SU-DHL-6 (cell line): ENCODE measurements at regions not wholly inside any gene's neighbourhood (a gene's known extent, or its start where the extent isn't known, plus 50 kb on each side); places are given as distances from the start of the nearest gene placed in this dataset.

ENCODE experiments used
- CTCF ChIP-seq: fragments of 200-600 bp; sonication (generic); IDR thresholded peaks from one replicate; pipeline ENCODE4 v1.5.1; 2017; ENCODE audit warnings: antibody characterized with exemption, mild to moderate bottlenecking, low read length, moderate library complexity; ENCODE audit not compliant: insufficient read depth, poor library complexity, severe bottlenecking
- EZH2phosphoT487 ChIP-seq: fragments of 200-600 bp; sonication (generic), shearing (Covaris generic); conservative IDR thresholded peaks from 2 replicates; pipeline ENCODE4 v1.6.1; 2018; ENCODE audit warnings: mild to moderate bottlenecking, antibody characterized with exemption, low read length, moderate library complexity, mixed read lengths

GRCh38 chr4:14800977-14801376 lies 201.3 kb upstream of the CPEB2 start:
- TF ChIP-seq CTCF (no peak), EZH2phosphoT487 (no peak)
